C4-2B (cell line): ENCODE measurements at regions not wholly inside any gene's neighbourhood (a gene's known extent, or its start where the extent isn't known, plus 50 kb on each side); places are given as distances from the start of the nearest gene placed in this dataset.

Source experiments
- H3K27ac ChIP-seq: fragments of 450-650 bp; 2 replicates; pipeline ENCODE4 v1.5.1; 2017
- CTCF ChIP-seq: fragments of 450-650 bp; conservative IDR thresholded peaks from 2 replicates; pipeline ENCODE4 v1.5.1; 2017; ENCODE audit warnings: mild to moderate bottlenecking
- ZFX ChIP-seq: fragments of 450-650 bp; IDR thresholded peaks from 2 replicates; pipeline ENCODE4 v1.6.1; 2017

GRCh38 chrX:65610481-65610880 is 57.0 kb upstream of the MSN start:
- TF ChIP-seq ZFX (no peak), CTCF (no peak)
- H3K27ac ChIP-seq, result no peak overlapping the region

GRCh38 chrX:65610040-65610439 is 57.4 kb upstream of the MSN start:
- no peak for TF ChIP-seq ZFX
- no peak for TF ChIP-seq CTCF
- H3K27ac ChIP-seq, result no peak overlapping the region

- no peak for TF ChIP-seq ZFX
- no peak overlapping the region for H3K27ac ChIP-seq
Measured at GRCh38 chrX:65609237-65609636, 58.2 kb upstream of the MSN start.

- H3K27ac ChIP-seq, result no peak overlapping the region
- no peak for TF ChIP-seq ZFX
- no peak for TF ChIP-seq CTCF
Measured at GRCh38 chrX:65608026-65608425, 59.4 kb upstream of the MSN start.

DNA sequence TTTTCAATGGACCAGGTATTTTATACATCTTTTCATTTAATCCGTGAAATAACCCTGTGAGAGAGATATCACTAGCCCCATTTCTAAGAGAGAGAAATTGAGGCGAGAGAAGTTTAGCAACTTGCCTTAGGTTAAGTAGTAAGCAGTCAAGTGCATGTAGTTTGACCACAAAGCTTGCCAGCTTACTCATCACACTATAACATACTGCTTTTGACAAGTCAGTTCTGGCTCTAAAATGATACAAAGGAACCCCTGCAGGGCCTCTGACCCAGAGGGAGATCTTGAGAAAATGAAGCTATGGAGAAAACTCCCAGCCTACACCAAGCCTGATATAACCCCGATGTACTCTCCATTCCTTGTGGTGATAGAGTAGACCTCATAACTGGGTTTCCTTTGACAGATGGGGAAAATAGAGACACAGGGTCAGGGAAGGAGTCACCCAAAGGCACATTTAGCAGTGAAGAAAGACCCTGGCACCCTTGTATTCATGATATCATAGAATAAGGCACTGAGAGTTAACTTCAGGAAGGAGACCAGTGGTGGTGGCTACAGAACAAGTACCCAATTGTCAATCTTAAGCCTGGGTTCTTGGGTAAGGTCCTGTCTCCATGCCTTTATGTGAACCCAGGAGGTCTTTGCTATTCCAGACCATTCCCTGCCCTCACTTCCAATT is 60.2 kb upstream of the MSN start:
- TF ChIP-seq CTCF, result no peak
- TF ChIP-seq ZFX, result no peak

GRCh38 chrX:65602221-65602560 is 65.3 kb upstream of the MSN start:
- peak overlapping the region; percentile 39; the same call in 1 of the 2 replicates for H3K27ac ChIP-seq
- TF ChIP-seq CTCF (no peak), ZFX (no peak)

More for the DNA sequence above, 60.2 kb upstream of the MSN start:
- H3K27ac ChIP-seq, result no peak overlapping the region

DNA sequence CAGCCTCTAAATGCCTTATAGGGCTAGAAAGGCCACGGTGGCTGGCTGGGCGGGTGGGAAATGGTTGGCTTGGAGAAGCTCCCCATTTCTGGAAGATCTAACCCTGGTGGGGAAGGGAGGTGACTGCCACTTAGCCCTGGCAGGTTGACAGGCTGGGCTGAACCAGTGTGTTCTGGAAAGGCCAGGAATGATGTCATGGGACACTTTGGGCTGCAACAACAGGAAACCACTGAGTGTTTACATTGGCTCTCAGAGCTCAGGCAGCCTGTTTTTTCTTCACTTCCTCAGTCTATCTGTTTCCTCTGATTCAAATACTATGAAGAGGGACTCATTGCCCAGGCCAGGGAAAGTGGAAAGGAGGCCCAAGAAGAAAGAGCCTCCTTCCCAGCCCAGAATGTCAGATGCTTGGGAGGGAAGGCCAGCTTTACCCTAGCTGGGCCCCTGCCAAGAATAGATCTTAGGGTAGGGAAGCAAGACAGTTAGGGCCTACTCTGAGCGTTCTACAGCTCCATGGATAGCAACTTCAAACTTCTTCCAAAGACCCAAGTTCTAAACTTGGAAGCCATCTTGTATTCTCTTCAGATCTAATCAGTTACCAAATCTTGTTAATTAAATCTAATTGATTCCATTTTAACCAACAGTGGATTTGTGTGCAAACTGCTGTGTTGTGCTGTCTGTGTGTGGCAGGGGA is 65.8 kb upstream of the MSN start:
- TF ChIP-seq CTCF, result no peak
- no peak for TF ChIP-seq ZFX
- H3K27ac ChIP-seq, result peak overlapping the region; percentile 39

DNA sequence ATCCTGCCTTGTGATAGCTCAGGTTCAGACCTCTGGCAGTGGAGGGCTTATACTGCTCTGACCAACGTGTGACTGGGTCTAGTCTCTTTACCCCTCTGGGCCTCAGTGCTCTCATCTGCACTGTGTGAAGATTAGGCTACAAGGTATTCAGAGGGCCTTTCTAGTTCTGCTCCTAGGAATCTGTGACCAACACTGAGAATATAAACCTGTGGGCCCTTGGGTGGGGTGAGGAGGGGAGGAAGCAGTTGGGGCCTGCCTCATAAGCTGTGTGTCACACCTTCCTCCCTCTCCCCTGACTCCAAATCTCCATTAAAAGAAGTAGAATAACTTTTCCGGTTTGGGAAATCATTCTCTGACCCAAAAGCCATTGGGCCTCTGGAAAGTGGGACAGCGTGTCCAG is 66.3 kb upstream of the MSN start:
- TF ChIP-seq CTCF (no peak), ZFX (no peak)
- H3K27ac ChIP-seq, result peak overlapping the region; percentile 39
